Activated CD8-positive, alpha-beta T cell treated with anti-CD3 and anti-CD28 coated beads for 36 hours (primary cell): ENCODE measurements at regions not wholly inside any gene's neighbourhood (a gene's known extent, or its start where the extent isn't known, plus 50 kb on each side); places are given as distances from the start of the nearest gene placed in this dataset.

Experiments used
- ATAC-seq: fragments of 200-7000 bp; cut with Tn5 transposase; one replicate; pipeline ENCODE4 v1.10.0; 2021; ENCODE audit warnings: mild to moderate bottlenecking, moderate library complexity
- CTCF ChIA-PET: fragments of 350-600 bp; sonication (Branson Sonifier 250); formaldehyde crosslinking; loops from one replicate; lab custom pipeline; 2021; ENCODE audit warnings: antibody characterized with exemption; lab: Charles Lee
- POLR2A ChIA-PET: fragments of 350-600 bp; sonication (Branson Sonifier 250); formaldehyde crosslinking; loops from one replicate; lab custom pipeline; 2021; ENCODE audit warnings: antibody characterized with exemption; lab: Charles Lee
- DNase-seq: peaks from one replicate; pipeline ENCODE4 v3.0.0-alpha.2; 2020
- H3K27ac Mint-ChIP-seq: one replicate; pipeline ENCODE4 v1.8.0; 2021; ENCODE audit warnings: mild to moderate bottlenecking, mixed read lengths
- H3K27me3 Mint-ChIP-seq: one replicate; pipeline ENCODE4 v1.8.0; 2021; ENCODE audit warnings: mixed read lengths
- H3K36me3 Mint-ChIP-seq: one replicate; pipeline ENCODE4 v1.8.0; 2021; ENCODE audit warnings: low read depth, mixed read lengths
- H3K4me1 Mint-ChIP-seq: one replicate; pipeline ENCODE4 v1.8.0; 2021; ENCODE audit warnings: low read depth, mixed read lengths
- H3K4me3 Mint-ChIP-seq: one replicate; pipeline ENCODE4 v1.8.0; 2021; ENCODE audit warnings: mild to moderate bottlenecking, moderate library complexity, mixed read lengths
- H3K9me3 Mint-ChIP-seq: one replicate; pipeline ENCODE4 v1.8.0; 2021; ENCODE audit warnings: mixed read lengths
- CTCF ChIP-seq: fragments of 200-600 bp; IDR thresholded peaks from one replicate; pipeline ENCODE4 v1.8.0; 2022; ENCODE audit warnings: antibody characterized with exemption, mild to moderate bottlenecking
- intact Hi-C: fragments of 100-400 bp; cut with micrococcal nuclease; formaldehyde crosslinking; loops from one replicate; pipeline ENCODE4 v1.10.0; 2022

- H3K4me1 Mint-ChIP-seq, result no peaks in the 10 kb centered on the region
- no peak for TF ChIP-seq CTCF
- no peaks in the 10 kb centered on the region for H3K9me3 Mint-ChIP-seq
- ChIA-PET POLR2A (no interaction called here), CTCF (no interaction called here)
- H3K27me3 Mint-ChIP-seq, result no peaks in the 10 kb centered on the region
- H3K4me3 Mint-ChIP-seq, result no peak overlapping the region
- ATAC-seq (no peak), DNase-seq (no peak)
- no peaks in the 10 kb centered on the region for H3K36me3 Mint-ChIP-seq
- intact Hi-C loops, result no loop called here
- no peak overlapping the region for H3K27ac Mint-ChIP-seq
Observed at GRCh38 chr5:2173151-2173834, 290.6 kb upstream of the IRX4 start.

- Mint-ChIP-seq H3K27ac (no peak overlapping the region), H3K36me3 (no peaks in the 10 kb centered on the region), H3K4me1 (no peaks in the 10 kb centered on the region), H3K9me3 (no peaks in the 10 kb centered on the region), H3K27me3 (no peaks in the 10 kb centered on the region), H3K4me3 (no peak overlapping the region)
- TF ChIP-seq CTCF, result no peak
- CTCF ChIA-PET, result no interaction called here
- POLR2A ChIA-PET, result interaction anchor here (0.6 to 0.8 kb wide), 2 partner anchors 58 to 316 kb away, joined by 3 read pairs; no protein-coding TSS in a partner anchor
- ATAC-seq (no peak), DNase-seq (no peak)
- intact Hi-C loops, result no loop called here
Observed at GRCh38 chr5:2172471-2172870, 289.7 kb upstream of the IRX4 start.

- H3K36me3 Mint-ChIP-seq, result no peaks in the 10 kb centered on the region
- no peak for TF ChIP-seq CTCF
- intact Hi-C loops, result no loop called here
- ATAC-seq, result no peak
- CTCF ChIA-PET, result no interaction called here
- H3K4me3 Mint-ChIP-seq, result no peak overlapping the region
- H3K27me3 Mint-ChIP-seq, result no peaks in the 10 kb centered on the region
- no peak for DNase-seq
- POLR2A ChIA-PET, result interaction anchor here (0.6 kb wide), 1 partner anchor 1889 kb away, joined by 3 read pairs; no protein-coding TSS in a partner anchor
- H3K9me3 Mint-ChIP-seq, result no peaks in the 10 kb centered on the region
- H3K27ac Mint-ChIP-seq, result no peak overlapping the region
- H3K4me1 Mint-ChIP-seq, result no peaks in the 10 kb centered on the region
Observed at GRCh38 chr5:2170761-2171160, 288.0 kb upstream of the IRX4 start.

- ATAC-seq (no peak), DNase-seq (no peak)
- no peaks in the 10 kb centered on the region for H3K9me3 Mint-ChIP-seq
- no peaks in the 10 kb centered on the region for H3K4me1 Mint-ChIP-seq
- intact Hi-C loops, result no loop called here
- TF ChIP-seq CTCF, result no peak
- H3K27ac Mint-ChIP-seq, result no peak overlapping the region
- no peak overlapping the region for H3K4me3 Mint-ChIP-seq
- no peaks in the 10 kb centered on the region for H3K36me3 Mint-ChIP-seq
- H3K27me3 Mint-ChIP-seq, result peaks cover 1% of the 10 kb centered on the region
- POLR2A ChIA-PET, result no interaction called here
- CTCF ChIA-PET, result no interaction called here
Observed at GRCh38 chr5:2169850-2170760, 287.4 kb upstream of the IRX4 start.

- H3K4me3 Mint-ChIP-seq, result no peak overlapping the region
Observed at GRCh38 chr5:2169430-2169808, 286.7 kb upstream of the IRX4 start.

More at GRCh38 chr5:2169430-2169808, 286.7 kb upstream of the IRX4 start:
- Mint-ChIP-seq H3K36me3 (no peaks in the 10 kb centered on the region), H3K4me1 (no peaks in the 10 kb centered on the region), H3K27ac (no peak overlapping the region), H3K27me3 (peaks cover 2% of the 10 kb centered on the region), H3K9me3 (no peaks in the 10 kb centered on the region)
- intact Hi-C loops, result no loop called here
- TF ChIP-seq CTCF, result no peak
- ATAC-seq (no peak), DNase-seq (no peak)
- ChIA-PET POLR2A (no interaction called here), CTCF (no interaction called here)
